ENCODE measurements at regions not wholly inside any gene's neighbourhood (a gene's known extent, or its start where the extent isn't known, plus 50 kb on each side); places are given as distances from the start of the nearest gene placed in this dataset.

DNA sequence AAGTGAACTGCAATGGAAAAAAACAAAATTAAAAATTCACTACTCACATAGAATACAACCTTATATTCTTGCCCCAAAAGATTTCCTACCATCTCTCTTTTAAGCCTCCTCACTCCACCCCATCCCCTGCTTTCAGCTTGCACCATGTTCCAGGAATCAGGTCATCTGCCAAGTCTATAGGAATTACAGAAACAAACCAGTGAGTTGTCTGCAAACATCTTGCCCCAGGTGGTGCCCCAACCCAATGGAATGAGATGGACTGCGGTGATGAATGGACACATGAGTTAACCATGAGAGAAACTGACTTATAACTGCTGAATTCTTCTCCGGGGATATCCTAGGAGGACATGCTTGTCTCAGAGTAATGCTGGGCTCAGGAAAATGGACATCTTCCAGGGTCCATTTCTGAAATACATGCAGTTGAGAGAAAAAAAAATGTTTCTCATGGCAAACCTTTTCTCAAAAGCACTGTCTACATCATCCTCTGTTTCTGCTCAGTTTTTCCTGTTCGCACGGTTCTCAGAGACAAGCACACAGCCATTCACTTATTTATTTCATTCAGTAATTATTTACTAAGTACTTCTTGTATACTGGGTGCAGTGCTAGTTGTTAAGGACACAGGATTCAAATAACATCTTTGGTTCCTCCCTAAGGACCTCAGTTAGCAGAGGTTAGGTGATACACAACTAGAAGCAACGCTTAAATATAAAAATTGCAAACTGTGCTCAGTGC is 350.0 kb downstream of the RND3 start:
- TF ChIP-seq, protein P1, sequence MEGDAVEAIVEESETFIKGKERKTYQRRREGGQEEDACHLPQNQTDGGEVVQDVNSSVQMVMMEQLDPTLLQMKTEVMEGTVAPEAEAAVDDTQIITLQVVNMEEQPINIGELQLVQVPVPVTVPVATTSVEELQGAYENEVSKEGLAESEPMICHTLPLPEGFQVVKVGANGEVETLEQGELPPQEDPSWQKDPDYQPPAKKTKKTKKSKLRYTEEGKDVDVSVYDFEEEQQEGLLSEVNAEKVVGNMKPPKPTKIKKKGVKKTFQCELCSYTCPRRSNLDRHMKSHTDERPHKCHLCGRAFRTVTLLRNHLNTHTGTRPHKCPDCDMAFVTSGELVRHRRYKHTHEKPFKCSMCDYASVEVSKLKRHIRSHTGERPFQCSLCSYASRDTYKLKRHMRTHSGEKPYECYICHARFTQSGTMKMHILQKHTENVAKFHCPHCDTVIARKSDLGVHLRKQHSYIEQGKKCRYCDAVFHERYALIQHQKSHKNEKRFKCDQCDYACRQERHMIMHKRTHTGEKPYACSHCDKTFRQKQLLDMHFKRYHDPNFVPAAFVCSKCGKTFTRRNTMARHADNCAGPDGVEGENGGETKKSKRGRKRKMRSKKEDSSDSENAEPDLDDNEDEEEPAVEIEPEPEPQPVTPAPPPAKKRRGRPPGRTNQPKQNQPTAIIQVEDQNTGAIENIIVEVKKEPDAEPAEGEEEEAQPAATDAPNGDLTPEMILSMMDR (IDR thresholded peaks at IDR 0.05 in 8 of 11, conservative IDR thresholded peaks at IDR 0.05 in 3 of 11), result no peak
- TF ChIP-seq POLR2A (IDR thresholded peaks at IDR 0.05) (no peak), POLR2AphosphoS5 (IDR thresholded peaks at IDR 0.05) (no peak)

Data from spleen (tissue), 7 donors.